GM11168 (cell line): ENCODE measurements at regions not wholly inside any gene's neighbourhood (a gene's known extent, or its start where the extent isn't known, plus 50 kb on each side); places are given as distances from the start of the nearest gene placed in this dataset.
"Not testable (repeated sequence)": the region's sequence is repeated elsewhere in the genome, so short reads cannot be mapped to it uniquely, and the experiment has no call there.

Experiments
- in situ Hi-C: fragments of 300-500 bp; cut with MboI; formaldehyde crosslinking; loops from one replicate; pipeline ENCODE4 v1.12.0; 2022; ENCODE audit warnings: low sequenced_read_pairs; ENCODE audit not compliant: unreplicated experiment

DNA sequence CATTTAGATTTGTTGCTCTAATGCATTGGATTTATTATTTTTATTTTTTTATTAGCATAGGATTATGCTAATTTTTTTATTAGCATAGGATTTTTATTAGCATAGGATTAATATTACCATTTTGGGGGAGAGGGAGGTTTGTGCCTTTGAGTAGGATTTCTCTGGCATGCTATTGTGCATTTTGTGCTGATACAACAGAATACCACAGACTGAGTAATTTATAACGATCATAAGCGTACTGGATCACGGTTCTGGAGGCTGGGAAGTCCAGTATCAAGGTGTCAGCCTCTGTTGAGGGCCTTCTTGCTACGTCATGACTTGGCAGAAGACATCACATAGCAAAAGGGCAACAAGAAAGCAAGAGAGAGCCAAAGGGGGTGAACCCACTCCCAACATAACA, 187.5 kb downstream of the XPNPEP1 start:
- in situ Hi-C loops = no loop called here

DNA sequence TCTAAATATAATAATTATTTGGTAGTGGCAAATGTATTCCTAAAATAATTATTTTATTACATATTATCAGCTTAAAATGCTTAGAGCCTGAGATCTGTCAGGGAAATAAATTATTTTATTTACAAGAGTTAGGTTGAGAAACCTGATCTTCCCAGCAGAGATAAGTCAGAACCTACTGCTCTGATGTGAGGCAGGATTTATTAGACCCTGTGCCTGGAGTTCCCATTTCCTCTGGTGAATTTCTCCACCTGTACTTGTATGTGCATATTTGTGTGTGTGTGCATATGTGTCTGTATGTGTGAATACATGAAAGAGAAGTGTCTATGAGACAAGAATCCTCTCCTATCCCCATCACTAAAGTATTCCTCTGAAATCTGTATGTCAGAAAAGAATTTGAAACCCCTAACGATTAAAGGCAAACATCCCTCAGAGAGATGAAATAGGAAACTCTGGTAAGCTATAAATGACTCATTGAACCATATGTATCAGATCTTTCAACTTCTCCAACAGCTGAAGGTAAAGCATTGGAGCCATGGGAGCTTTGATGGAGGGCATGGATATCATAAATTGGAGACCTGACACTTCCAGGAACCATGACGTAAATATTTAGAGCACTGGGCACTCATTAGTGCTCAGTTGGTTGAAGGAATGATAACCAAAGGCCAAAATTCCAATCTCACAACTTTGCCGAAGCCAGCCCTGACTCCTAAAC, 190.9 kb downstream of the XPNPEP1 start:
- in situ Hi-C loops = no loop called here

DNA sequence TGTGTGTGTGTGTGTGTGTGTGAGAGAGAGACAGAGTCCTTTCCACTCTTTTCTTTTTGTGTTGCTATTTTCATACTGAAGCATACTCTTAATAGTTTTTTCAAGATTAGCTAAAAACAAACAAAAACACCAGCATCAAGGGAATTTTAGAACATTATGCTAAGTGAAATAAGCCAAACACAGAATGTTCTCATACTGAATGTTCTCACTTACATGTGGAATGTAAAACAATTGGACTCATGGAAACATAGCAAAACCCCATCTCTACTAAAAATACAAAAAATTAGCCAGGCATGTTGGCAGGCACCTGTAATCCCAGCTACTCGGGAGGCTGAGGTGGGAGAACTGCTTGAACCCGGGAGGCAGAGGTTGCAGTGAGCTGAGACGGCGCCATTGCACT, 193.4 kb downstream of the XPNPEP1 start:
- in situ Hi-C loops = not testable (repeated sequence)

DNA sequence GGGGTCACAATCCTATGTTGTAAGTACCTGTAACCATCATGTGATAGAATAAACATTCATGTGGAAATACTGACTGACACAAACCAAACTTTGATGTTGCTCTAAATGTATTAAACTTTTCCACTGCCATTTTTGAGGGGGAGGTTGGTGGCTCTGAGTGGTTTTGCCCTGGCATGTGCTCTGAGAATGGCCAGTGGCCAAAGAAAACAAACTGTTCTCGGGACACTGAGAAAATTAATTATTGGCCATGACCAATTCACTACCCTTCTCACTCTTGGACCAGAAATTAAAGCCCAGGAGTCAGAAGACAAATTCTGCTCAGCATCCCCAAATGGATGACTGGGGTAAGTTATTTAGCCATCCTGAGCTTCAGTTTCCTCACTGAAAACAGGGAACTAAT, 195.9 kb downstream of the XPNPEP1 start:
- in situ Hi-C loops = no loop called here

DNA sequence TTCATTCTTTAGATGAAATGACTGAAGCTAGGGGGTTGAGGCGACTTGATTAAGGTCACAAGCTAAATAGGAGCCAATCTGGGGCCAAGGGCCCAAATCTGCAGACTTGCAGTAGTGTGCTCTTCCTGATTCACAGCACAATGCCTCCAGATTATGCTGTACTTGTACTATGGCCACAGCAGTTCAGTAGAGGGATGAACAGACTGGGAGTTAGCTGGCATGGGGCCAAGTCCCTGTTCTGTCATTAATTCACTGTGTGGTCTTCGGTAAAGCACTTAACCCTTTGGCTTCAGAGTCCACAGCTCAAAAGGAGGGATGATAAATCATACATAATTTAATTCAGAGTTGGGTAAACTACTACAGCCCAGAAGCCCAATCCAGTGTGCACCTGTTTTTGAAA, 196.8 kb downstream of the XPNPEP1 start:
- in situ Hi-C loops = no loop called here

DNA sequence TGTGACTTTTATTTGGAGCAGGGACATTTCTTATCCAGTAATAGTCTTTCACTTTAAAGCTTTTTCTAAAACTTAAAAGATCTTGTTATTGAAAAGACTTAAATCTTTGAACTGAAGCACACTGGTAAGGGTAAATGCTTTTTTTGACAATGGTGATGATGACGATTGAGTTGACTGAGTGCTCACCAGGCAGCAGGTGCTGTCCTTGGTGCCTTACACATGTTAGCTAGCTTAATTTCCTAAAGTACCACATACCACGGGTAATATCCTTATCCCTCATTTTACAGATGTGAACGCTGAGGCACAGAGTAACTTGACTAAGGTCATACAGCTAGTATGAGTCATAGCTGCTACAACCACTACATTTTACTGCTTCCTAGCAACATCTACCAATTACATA, 200.0 kb downstream of the XPNPEP1 start:
- in situ Hi-C loops = no loop called here

DNA sequence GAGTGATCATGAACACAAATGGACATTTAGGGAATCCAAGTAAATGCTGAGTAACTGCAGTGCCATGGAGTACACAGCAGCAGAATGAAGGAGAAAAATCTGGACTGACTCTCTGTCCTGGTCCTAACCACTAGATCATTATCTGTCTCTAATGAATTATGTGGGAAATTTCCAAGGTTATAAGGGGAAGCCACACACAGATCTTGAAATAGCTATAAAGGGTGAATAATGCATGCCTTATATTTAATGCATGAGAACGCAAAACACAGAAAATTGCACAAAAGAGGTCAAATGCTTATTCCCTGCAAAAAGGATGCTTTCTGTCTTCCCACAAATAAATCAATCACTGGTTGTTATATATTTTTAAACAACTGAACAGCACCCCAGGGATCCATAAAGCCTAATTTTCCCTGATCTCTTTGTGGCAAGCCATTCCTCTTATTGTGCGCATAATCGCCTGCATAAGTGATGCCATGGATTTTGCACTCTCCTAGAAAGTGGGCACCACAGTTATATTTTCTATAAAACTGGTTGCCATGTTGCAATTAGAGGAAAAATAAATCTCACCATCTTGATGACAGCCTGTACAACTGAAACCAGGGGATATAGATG, 201.8 kb downstream of the XPNPEP1 start:
- in situ Hi-C loops = no loop called here

DNA sequence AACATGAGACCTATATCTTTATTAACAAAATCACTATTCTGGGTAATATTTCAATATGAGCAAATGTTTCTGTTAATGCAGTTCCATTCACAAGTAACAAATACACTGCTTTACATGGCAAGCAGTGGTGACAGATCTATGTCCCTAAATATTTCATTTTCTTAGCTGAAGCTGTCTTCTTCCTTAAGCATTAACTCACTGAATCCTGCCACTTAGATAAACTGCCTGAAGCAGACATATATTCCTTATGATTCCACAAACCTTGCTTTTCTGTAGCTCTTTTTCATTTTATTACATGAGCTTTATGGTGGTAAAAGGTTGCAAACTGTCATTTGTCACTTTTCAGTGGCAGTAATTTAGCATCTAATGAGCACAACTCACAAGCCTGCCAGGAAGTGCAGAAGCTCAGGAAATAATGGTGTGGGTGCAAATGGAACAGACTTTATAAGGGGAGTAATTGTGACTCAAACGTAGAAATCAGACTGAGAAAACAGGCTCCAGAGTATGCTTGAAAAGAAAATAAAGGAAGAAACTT, 217.2 kb downstream of the XPNPEP1 start:
- in situ Hi-C loops = no loop called here

DNA sequence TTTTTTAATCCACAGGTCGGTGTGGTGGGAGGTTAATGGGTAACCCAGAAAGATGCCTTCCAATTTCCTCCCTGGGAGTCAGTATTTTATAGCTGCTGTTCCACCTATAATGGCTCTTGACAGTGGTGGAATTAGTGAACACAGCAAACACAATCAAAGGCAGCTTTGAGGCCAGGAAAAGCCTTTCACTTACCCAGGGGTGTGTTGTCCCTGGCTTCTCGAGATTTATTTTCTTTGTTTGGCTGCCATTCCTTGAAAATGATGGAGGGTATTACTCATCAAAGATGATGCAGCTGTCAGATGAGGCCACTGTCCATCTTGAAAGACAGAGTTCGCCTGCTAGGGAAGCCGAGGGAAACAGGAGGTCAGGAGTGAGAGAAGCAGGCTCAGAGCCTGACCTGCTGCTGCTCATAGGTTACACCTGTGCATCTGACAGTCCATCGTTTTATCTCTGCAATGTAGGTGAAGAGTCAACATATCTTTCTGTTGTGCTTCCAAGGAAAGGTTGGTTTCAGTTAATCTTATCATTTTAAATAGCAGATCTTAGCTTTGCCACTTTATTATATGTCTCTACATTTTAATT, 221.6 kb downstream of the XPNPEP1 start:
- in situ Hi-C loops = no loop called here

DNA sequence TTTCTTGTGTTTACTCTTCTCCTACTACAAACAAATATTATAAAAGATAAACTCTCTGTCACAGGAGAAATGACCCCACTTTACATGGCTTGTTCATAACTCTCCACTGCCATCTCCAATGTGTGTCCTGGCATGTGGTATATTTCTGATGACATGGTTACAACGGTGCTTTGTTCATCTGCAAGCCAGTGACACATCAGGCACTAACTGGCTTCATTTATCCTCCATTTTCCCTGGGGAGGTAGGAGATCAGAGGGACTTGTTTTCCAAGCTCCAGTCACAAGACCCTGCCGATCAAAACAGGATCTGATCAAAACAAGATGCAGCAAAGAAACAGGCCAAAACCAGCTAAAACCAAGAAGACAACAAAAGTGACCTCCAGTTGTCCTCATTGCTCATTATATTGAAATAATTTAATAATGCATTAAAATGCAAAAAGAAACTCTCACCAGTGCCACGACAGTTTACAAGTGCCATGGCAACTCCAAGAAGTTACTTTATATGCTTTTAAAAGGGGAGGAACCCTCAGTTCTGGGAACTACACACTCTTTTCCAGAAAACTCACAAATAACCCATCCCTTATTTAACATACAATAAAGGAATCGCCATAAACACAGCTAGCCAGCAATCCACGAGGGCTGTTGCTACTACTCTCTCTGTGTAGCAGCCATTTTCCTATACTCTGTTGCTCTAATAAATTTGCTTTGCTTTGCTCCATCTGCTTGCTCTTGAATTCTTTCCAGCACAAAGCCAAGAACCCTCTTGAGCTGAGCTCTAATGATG, 224.2 kb downstream of the XPNPEP1 start:
- in situ Hi-C loops = no loop called here

DNA sequence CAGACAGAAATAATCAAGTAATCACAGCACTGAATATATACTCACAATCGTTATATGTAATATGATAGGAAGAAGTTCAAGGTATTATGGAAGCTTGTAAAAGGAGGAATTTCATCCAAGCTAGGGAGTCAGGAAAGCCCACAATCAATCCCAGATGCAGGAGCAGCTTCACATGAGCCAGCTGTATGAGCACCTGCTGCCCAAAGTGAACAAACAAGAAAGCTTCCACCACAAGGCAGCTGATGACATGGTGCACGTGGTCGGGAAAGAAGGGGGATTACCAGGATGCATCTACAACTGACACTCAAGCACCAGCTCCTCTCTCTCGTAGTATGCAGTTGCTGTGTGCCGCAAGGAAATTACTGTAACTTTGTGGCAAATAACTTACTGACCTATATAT, 225.2 kb downstream of the XPNPEP1 start:
- in situ Hi-C loops = no loop called here

DNA sequence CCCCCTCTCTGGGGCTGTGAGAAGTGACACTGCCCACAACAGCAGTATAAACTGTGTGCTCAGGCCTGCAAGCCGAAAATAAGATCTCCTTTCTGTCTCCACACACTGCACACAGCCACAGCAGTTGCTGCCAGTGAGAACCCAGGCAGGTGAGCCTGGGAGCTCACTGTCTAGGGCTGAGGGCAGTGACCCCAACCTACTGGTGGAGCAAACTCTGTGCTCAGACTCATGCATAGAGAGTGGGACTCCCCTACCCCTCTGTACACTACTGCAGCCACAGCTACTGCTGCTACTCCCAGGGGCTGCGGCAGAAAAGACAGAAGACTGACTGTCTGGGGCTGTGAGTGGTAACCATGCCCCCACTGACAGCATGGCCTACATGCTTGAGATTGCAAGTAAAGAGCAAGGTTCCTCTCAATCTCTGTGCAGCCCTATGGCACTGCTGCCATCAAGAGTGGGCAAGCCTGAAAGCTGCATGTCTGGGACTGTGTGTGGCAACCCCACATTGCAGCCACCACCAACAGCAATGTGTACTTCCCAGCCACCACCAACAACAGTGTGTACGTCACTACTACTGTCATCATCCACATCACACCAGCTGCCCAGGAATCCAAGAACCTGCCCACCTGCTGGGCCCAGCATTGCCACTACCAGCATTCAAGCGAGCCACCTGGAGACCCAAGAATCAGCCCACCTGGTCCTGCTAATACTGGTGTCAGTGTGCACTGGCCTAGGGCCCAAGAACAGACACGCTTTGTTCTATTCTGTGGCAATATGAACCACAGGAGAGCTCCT, 226.1 kb downstream of the XPNPEP1 start:
- in situ Hi-C loops = no loop called here

DNA sequence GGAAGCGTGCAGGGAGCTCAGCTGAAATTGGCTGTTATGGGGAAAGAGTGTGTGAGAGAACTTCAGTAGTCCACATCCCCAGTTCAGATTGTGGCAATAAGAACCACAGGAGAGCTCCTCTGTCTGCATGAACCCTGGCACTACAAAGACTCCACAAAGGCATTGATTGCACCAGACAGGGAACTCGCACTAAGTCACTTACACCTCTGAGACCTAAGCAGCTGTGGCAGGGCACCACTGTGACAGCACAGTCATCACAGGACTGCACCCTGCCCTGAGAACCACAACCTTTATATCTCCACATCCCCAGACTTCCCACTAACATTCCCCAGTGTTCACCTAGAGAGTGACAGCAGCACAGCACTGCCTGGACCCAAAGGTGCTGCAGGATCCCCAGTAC, 226.8 kb downstream of the XPNPEP1 start:
- in situ Hi-C loops = no loop called here

DNA sequence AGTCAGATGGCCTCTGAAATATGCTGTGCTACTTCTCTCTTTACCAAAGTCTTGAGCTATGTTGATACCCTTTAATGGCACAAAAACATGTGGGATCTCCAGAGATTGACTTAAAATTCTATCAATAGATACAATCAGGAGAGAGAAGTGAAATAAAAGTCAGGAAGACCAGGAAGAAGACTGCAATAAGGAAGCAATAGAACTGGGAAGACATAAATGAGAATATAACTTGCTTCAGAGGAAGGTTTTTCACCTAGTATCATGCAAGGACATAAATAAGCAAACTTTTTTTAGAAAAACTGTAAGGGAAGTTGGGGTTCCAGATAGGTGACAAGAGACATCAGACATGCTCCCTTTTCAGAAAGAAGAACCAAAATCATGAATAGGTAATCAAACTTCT, 227.3 kb downstream of the XPNPEP1 start:
- in situ Hi-C loops = no loop called here

DNA sequence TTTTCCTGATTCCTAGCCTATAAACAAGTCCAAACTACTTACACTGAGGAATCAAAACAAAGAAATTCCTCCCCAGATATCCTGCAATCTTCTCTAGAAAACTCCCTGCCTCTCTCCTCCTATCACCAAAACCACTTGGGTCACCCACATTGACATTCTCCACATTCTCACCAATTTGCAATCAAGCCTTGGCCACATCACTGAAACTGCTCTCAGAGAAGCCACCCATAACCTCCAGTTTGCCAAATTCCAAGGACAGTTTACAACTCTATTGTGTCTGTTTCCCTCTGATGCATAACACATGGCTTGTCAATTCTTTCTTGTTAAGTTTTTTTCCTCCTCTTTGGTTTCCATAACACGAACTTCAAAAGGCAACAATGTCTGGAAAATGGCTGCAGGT, 233.5 kb downstream of the XPNPEP1 start:
- in situ Hi-C loops = no loop called here

DNA sequence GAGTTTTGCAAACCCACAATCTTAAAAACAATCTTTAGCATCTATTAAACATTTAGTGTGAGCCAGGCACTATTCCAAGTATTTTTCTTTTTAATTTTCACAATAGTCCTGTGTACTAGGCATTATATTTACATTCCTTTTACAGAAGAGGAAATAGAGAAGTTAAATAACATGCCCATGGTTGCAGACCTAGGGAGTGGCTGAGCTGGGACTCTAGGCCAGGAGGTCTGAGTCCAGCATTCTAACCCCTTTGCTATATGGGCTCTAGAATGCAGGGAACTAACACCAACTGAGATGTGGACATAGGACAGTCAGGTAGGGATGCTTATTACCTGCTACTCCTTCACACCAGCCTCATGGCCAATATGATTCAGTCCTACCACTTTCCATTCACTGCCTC, 243.8 kb downstream of the XPNPEP1 start:
- in situ Hi-C loops = no loop called here

DNA sequence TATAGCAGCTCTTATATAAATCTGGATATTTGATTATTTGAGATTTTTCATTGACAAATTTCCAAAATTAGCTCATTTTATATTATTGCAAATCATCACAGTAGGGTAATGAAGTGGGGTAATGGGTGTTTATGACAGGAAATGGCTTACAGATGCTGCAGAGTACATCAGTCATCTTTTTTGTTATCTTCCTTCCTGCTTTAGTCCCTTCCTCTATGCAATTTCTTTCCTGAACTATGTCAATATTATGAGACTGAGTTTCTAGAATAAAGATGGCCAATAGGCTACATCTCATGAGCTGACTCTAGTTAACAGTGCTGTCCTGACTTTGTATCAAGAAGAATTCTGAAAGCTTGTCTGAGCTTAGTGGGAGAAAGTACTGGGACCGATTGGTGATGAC, 244.5 kb downstream of the XPNPEP1 start:
- in situ Hi-C loops = no loop called here

DNA sequence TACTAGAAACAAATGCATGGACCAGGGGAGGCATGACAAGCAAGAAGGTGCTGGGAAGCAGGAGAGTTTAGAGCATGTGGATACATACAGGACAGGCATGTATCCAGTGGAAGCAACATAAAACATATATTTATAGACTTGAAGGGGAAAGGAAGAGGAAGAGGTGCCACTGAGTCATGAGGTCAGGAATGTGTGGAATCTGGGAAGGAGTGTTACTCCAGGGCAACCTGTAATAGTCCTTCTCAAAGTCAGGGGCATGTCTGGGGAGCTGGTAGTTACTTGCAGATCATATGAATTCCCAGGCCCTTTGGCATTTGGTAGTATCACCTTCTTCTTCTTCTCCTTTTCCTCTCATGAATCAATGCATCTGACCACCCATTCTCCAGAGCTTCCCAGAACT, 246.6 kb downstream of the XPNPEP1 start:
- in situ Hi-C loops = no loop called here

DNA sequence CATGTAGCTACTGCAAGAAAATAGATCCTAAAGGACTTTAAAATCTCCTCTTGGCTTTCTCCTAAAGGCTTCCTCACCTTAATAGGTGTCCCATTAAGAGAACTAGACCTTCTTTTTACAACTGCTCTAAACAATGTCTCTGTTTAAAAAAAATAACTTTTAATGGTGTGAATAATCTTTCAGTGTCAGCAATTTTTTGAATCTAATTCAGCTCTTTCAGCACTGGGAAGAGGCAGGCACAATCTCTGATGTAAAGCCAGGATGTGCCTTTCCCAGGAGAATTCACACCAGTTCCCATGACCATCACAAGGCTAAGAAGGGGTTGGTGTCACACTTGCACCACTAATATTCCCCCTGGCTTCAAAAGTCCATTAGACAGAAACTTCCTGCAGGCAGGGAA, 254.6 kb downstream of the XPNPEP1 start:
- in situ Hi-C loops = no loop called here

DNA sequence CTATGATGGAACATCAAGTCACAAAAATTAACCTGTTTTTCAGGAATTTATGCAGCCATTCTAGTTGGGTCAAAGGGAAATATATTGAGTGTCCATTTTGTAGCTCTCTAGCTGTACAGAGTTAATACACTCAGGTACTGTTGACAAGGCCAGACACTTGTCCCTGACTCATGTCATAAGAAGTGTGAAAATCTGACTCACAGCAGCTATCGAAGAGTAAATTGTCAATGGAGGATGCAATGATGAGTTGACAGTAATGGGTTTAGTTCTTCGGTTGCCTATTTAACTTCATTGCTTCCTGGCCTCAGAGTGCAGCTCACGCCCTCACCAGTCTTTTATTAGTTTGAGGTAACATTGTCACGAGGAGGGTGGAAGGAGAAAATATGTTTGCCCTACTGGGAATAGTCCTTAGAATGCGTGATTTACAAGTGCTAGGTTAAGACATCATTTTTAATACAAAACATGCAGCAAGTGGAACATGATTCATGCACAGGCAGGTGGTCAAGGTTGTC, 255.1 kb downstream of the XPNPEP1 start:
- in situ Hi-C loops = no loop called here
